HEK293 (cell line): ENCODE measurements at regions not wholly inside any gene's neighbourhood (a gene's known extent, or its start where the extent isn't known, plus 50 kb on each side); places are given as distances from the start of the nearest gene placed in this dataset.

Experiments
- CTCF ChIA-PET: fragments of 350-600 bp; formaldehyde crosslinking; extraction: SDS; loops from one replicate; lab custom pipeline; 2021; ENCODE audit warnings: antibody characterized with exemption; lab: Yijun Ruan, JAX
- POLR2A ChIA-PET: fragments of 300-600 bp; formaldehyde crosslinking; extraction: SDS; loops from one replicate; lab custom pipeline; 2020; ENCODE audit warnings: antibody characterized with exemption, inconsistent platforms; lab: Yijun Ruan, JAX
- H3K27ac ChIP-seq: fragments of 200-500 bp; sonication (Bioruptor generic); 2 replicates; pipeline ENCODE4 v1.5.1; 2014; ENCODE audit warnings: low read depth, low read length, control low read depth, inconsistent platforms; ENCODE audit errors: extremely low read depth
- H3K36me3 ChIP-seq, 2 experiments: fragments of 200-500 bp in 1 of 2; sonication (Bioruptor generic) in 1 of 2; 1 replicate in 1 of 2; 2 replicates in 1 of 2; pipeline ENCODE4 v1.5.1; 2014 to 2017; ENCODE audit warnings: inconsistent platforms in 2 of 2, low read length in 2 of 2; ENCODE audit not compliant: control insufficient read depth in 2 of 2, insufficient read depth in 1 of 2
- H3K4me1 ChIP-seq: fragments of 200-500 bp; sonication (Bioruptor generic); 2 replicates; pipeline ENCODE4 v1.5.1; 2014; ENCODE audit warnings: mild to moderate bottlenecking, low read length, inconsistent platforms; ENCODE audit not compliant: control insufficient read depth, insufficient read depth
- H3K4me3 ChIP-seq: 2 replicates; pipeline ENCODE4 v1.5.1; 2011; ENCODE audit warnings: low read depth, mild to moderate bottlenecking, control low read depth, low read length, moderate library complexity
- H3K9me3 ChIP-seq: fragments of 200-500 bp; sonication (Bioruptor generic); 2 replicates; pipeline ENCODE4 v1.5.1; 2014; ENCODE audit warnings: low read depth, low read length, inconsistent platforms; ENCODE audit not compliant: control insufficient read depth, insufficient read depth
- EGR2 ChIP-seq: fragments of 450-650 bp; formaldehyde crosslinking; IDR thresholded peaks from 2 replicates; pipeline ENCODE4 v1.5.1; 2016; ENCODE audit warnings: low read depth, missing biosample characterization, missing genetic modification characterization
- ZBTB1 ChIP-seq: fragments of 450-650 bp; formaldehyde crosslinking; IDR thresholded peaks from 2 replicates; pipeline ENCODE4 v1.5.1; 2016; ENCODE audit warnings: missing biosample characterization, missing genetic modification characterization
- ZBTB20 ChIP-seq: fragments of 450-650 bp; formaldehyde crosslinking; IDR thresholded peaks from 2 replicates; pipeline ENCODE4 v1.5.1; 2016; ENCODE audit warnings: missing biosample characterization, missing genetic modification characterization
- ZBTB7A ChIP-seq: fragments of 450-650 bp; formaldehyde crosslinking; IDR thresholded peaks from 2 replicates; pipeline ENCODE4 v1.5.1; 2016; ENCODE audit warnings: low read depth, missing biosample characterization, missing genetic modification characterization
- ZNF114 ChIP-seq: fragments of 450-650 bp; formaldehyde crosslinking; IDR thresholded peaks from 2 replicates; pipeline ENCODE4 v1.5.0; 2017; ENCODE audit warnings: missing biosample characterization, missing genetic modification characterization
- ZNF184 ChIP-seq: fragments of 450-650 bp; IDR thresholded peaks from 2 replicates; pipeline ENCODE4 v1.5.1; 2018; ENCODE audit warnings: missing biosample characterization, mild to moderate bottlenecking, missing genetic modification characterization
- ZNF214 ChIP-seq: fragments of 450-650 bp; formaldehyde crosslinking; IDR thresholded peaks from 2 replicates; pipeline ENCODE4 v1.5.1; 2017; ENCODE audit warnings: missing biosample characterization, mild to moderate bottlenecking, missing genetic modification characterization, borderline replicate concordance
- ZNF394 ChIP-seq: fragments of 450-650 bp; formaldehyde crosslinking; IDR thresholded peaks from 2 replicates; pipeline ENCODE4 v1.5.1; 2016; ENCODE audit warnings: missing biosample characterization, missing genetic modification characterization, mild to moderate bottlenecking, moderate library complexity, borderline replicate concordance
- ZNF549 ChIP-seq: fragments of 450-650 bp; IDR thresholded peaks from 2 replicates; pipeline ENCODE4 v1.5.1; 2018; ENCODE audit warnings: missing biosample characterization, missing genetic modification characterization, mild to moderate bottlenecking, inconsistent platforms, moderate library complexity
- ZNF558 ChIP-seq: fragments of 450-650 bp; formaldehyde crosslinking; IDR thresholded peaks from 2 replicates; pipeline ENCODE4 v1.5.1; 2016; ENCODE audit warnings: missing biosample characterization, missing genetic modification characterization
- ZNF585B ChIP-seq: fragments of 450-650 bp; formaldehyde crosslinking; IDR thresholded peaks from 2 replicates; pipeline ENCODE4 v1.5.1; 2016; ENCODE audit warnings: missing biosample characterization, missing genetic modification characterization
- ZNF624 ChIP-seq: fragments of 450-650 bp; formaldehyde crosslinking; IDR thresholded peaks from 2 replicates; pipeline ENCODE4 v1.5.1; 2017; ENCODE audit warnings: missing biosample characterization, missing genetic modification characterization
- ZNF629 ChIP-seq: fragments of 450-650 bp; formaldehyde crosslinking; IDR thresholded peaks from 2 replicates; pipeline ENCODE4 v1.5.1; 2017; ENCODE audit warnings: missing biosample characterization, missing genetic modification characterization
- ZNF776 ChIP-seq: fragments of 450-650 bp; formaldehyde crosslinking; IDR thresholded peaks from 2 replicates; pipeline ENCODE4 v1.5.0; 2017; ENCODE audit warnings: missing biosample characterization, missing genetic modification characterization, borderline replicate concordance
- ZNF777 ChIP-seq: fragments of 450-650 bp; formaldehyde crosslinking; IDR thresholded peaks from 2 replicates; pipeline ENCODE4 v1.5.1; 2017; ENCODE audit warnings: missing biosample characterization, missing genetic modification characterization, borderline replicate concordance
- ZNF792 ChIP-seq: fragments of 450-650 bp; formaldehyde crosslinking; IDR thresholded peaks from 2 replicates; pipeline ENCODE4 v1.5.1; 2016; ENCODE audit warnings: missing biosample characterization, missing genetic modification characterization
- ZXDB ChIP-seq: fragments of 450-650 bp; formaldehyde crosslinking; IDR thresholded peaks from 2 replicates; pipeline ENCODE4 v1.5.1; 2016; ENCODE audit warnings: missing biosample characterization, missing genetic modification characterization
- TF ChIP-seq, protein P1 (sequence below): fragments of 450-650 bp; formaldehyde crosslinking; IDR thresholded peaks from 2 replicates; pipeline ENCODE4 v1.5.1; 2017; ENCODE audit warnings: missing biosample characterization, missing genetic modification characterization
- TF ChIP-seq, protein P2 (sequence below): fragments of 450-650 bp; formaldehyde crosslinking; IDR thresholded peaks from 2 replicates; pipeline ENCODE4 v1.5.1; 2016; ENCODE audit warnings: missing biosample characterization, missing genetic modification characterization
- TF ChIP-seq, protein P3 (sequence below): fragments of 450-650 bp; formaldehyde crosslinking; IDR thresholded peaks from 2 replicates; pipeline ENCODE4 v1.5.1; 2016; ENCODE audit warnings: missing biosample characterization, missing genetic modification characterization, borderline replicate concordance

DNA sequence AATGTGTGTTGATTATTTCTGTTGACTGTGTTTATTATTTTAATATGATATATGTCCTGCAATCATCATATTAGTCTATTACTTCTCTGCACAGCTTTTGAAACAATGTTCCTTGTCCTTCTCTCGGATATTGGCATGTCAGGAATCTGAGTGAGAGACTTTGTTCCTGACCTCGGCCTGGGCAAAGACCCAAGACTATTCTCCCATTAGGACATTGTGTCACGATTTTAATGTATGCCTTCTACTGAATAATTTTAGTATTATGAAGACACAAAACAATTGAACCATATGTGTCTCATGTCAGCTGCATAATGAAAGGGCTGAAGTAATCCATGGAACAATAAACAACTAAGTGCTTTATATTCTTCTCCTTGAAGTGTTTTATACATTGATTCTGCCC is 580.8 kb upstream of the TENM3 start:
- POLR2A ChIA-PET, result no interaction called here
- no peak overlapping the region for H3K27ac ChIP-seq
- H3K36me3 ChIP-seq, result no peaks in the 10 kb centered on the region
- CTCF ChIA-PET, result no interaction called here
- TF ChIP-seq, protein P1, sequence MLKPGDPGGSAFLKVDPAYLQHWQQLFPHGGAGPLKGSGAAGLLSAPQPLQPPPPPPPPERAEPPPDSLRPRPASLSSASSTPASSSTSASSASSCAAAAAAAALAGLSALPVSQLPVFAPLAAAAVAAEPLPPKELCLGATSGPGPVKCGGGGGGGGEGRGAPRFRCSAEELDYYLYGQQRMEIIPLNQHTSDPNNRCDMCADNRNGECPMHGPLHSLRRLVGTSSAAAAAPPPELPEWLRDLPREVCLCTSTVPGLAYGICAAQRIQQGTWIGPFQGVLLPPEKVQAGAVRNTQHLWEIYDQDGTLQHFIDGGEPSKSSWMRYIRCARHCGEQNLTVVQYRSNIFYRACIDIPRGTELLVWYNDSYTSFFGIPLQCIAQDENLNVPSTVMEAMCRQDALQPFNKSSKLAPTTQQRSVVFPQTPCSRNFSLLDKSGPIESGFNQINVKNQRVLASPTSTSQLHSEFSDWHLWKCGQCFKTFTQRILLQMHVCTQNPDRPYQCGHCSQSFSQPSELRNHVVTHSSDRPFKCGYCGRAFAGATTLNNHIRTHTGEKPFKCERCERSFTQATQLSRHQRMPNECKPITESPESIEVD, result 0 out of 2 replicates have a peak, but pooled peaks have one; percentile 6
- no peak for TF ChIP-seq EGR2 (tag by site-specific recombination)
- TF ChIP-seq ZBTB20 (tag by site-specific recombination), result peak; percentile 42; the same call in 1 of the 2 replicates
- TF ChIP-seq ZNF214 (tag by site-specific recombination), result no peak
- H3K4me3 ChIP-seq, result no peak overlapping the region
- no peaks in the 10 kb centered on the region for H3K9me3 ChIP-seq
- peaks cover 6% of the 10 kb centered on the region for H3K4me1 ChIP-seq

- no peaks in the 10 kb centered on the region for H3K4me1 ChIP-seq
- no peak overlapping the region for H3K27ac ChIP-seq
- no peaks in the 10 kb centered on the region for H3K9me3 ChIP-seq
- H3K4me3 ChIP-seq, result no peak overlapping the region
- no peaks in the 10 kb centered on the region for H3K36me3 ChIP-seq
- no peak for TF ChIP-seq ZNF776 (tag by site-specific recombination)
- TF ChIP-seq ZNF792, result no peak
- no peak for TF ChIP-seq ZNF114 (tag by site-specific recombination)
- TF ChIP-seq, protein P2, sequence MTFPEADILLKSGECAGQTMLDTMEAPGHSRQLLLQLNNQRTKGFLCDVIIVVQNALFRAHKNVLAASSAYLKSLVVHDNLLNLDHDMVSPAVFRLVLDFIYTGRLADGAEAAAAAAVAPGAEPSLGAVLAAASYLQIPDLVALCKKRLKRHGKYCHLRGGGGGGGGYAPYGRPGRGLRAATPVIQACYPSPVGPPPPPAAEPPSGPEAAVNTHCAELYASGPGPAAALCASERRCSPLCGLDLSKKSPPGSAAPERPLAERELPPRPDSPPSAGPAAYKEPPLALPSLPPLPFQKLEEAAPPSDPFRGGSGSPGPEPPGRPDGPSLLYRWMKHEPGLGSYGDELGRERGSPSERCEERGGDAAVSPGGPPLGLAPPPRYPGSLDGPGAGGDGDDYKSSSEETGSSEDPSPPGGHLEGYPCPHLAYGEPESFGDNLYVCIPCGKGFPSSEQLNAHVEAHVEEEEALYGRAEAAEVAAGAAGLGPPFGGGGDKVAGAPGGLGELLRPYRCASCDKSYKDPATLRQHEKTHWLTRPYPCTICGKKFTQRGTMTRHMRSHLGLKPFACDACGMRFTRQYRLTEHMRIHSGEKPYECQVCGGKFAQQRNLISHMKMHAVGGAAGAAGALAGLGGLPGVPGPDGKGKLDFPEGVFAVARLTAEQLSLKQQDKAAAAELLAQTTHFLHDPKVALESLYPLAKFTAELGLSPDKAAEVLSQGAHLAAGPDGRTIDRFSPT (tag by site-specific recombination), result no peak
- TF ChIP-seq ZBTB1 (tag by site-specific recombination), result no peak
- TF ChIP-seq ZNF624 (tag by site-specific recombination), result no peak
- TF ChIP-seq ZXDB (tag by site-specific recombination), result no peak
- CTCF ChIA-PET, result no interaction called here
- POLR2A ChIA-PET, result no interaction called here
Measured at GRCh38 chr4:181670506-181670905, 572.7 kb upstream of the TENM3 start.

- ChIA-PET CTCF (no interaction called here), POLR2A (no interaction called here)
- H3K4me3 ChIP-seq, result no peak overlapping the region
- H3K4me1 ChIP-seq, result no peaks in the 10 kb centered on the region
- H3K36me3 ChIP-seq, result no peaks in the 10 kb centered on the region
- no peaks in the 10 kb centered on the region for H3K9me3 ChIP-seq
- H3K27ac ChIP-seq, result no peak overlapping the region
- TF ChIP-seq ZNF184, result no peak
- no peak for TF ChIP-seq ZNF629 (tag by site-specific recombination)
- TF ChIP-seq, protein P3, sequence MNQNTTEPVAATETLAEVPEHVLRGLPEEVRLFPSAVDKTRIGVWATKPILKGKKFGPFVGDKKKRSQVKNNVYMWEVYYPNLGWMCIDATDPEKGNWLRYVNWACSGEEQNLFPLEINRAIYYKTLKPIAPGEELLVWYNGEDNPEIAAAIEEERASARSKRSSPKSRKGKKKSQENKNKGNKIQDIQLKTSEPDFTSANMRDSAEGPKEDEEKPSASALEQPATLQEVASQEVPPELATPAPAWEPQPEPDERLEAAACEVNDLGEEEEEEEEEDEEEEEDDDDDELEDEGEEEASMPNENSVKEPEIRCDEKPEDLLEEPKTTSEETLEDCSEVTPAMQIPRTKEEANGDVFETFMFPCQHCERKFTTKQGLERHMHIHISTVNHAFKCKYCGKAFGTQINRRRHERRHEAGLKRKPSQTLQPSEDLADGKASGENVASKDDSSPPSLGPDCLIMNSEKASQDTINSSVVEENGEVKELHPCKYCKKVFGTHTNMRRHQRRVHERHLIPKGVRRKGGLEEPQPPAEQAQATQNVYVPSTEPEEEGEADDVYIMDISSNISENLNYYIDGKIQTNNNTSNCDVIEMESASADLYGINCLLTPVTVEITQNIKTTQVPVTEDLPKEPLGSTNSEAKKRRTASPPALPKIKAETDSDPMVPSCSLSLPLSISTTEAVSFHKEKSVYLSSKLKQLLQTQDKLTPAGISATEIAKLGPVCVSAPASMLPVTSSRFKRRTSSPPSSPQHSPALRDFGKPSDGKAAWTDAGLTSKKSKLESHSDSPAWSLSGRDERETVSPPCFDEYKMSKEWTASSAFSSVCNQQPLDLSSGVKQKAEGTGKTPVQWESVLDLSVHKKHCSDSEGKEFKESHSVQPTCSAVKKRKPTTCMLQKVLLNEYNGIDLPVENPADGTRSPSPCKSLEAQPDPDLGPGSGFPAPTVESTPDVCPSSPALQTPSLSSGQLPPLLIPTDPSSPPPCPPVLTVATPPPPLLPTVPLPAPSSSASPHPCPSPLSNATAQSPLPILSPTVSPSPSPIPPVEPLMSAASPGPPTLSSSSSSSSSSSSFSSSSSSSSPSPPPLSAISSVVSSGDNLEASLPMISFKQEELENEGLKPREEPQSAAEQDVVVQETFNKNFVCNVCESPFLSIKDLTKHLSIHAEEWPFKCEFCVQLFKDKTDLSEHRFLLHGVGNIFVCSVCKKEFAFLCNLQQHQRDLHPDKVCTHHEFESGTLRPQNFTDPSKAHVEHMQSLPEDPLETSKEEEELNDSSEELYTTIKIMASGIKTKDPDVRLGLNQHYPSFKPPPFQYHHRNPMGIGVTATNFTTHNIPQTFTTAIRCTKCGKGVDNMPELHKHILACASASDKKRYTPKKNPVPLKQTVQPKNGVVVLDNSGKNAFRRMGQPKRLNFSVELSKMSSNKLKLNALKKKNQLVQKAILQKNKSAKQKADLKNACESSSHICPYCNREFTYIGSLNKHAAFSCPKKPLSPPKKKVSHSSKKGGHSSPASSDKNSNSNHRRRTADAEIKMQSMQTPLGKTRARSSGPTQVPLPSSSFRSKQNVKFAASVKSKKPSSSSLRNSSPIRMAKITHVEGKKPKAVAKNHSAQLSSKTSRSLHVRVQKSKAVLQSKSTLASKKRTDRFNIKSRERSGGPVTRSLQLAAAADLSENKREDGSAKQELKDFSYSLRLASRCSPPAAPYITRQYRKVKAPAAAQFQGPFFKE (tag by site-specific recombination), result no peak
- TF ChIP-seq, protein P2 (tag by site-specific recombination), result no peak
- no peak for TF ChIP-seq ZBTB7A (tag by site-specific recombination)
- TF ChIP-seq ZNF777 (tag by site-specific recombination), result no peak
- TF ChIP-seq ZNF558, result no peak
- no peak for TF ChIP-seq ZNF394 (tag by site-specific recombination)
- no peak for TF ChIP-seq ZNF549 (tag by site-specific recombination)
- TF ChIP-seq ZNF585B, result no peak
Measured at GRCh38 chr4:181671672-181672071, 571.5 kb upstream of the TENM3 start.
